ENCODE measurements at regions not wholly inside any gene's neighbourhood (a gene's known extent, or its start where the extent isn't known, plus 50 kb on each side); places are given as distances from the start of the nearest gene placed in this dataset.
A peak's percentile ranks its signal among the peaks of the same experiment; 100 is the strongest.

- Mint-ChIP-seq H3K36me3 (no peaks in the 10 kb centered on the region), H3K27me3 (no peaks in the 10 kb centered on the region), H3K4me1 (peaks cover 64% of the 10 kb centered on the region), H3K27ac (peak overlapping the region; percentile 5), H3K9me3 (no peaks in the 10 kb centered on the region), H3K4me3 (no peak overlapping the region)
Measured at GRCh38 chr2:136062066-136062837, 55.7 kb downstream of the CXCR4 start.

- Mint-ChIP-seq H3K27ac (no peak overlapping the region), H3K9me3 (no peaks in the 10 kb centered on the region), H3K4me3 (no peak overlapping the region), H3K27me3 (no peaks in the 10 kb centered on the region), H3K4me1 (peaks cover 76% of the 10 kb centered on the region), H3K36me3 (no peaks in the 10 kb centered on the region)
Measured at GRCh38 chr2:136060416-136060815, 57.5 kb downstream of the CXCR4 start.

GRCh38 chr2:136059036-136059472, 58.9 kb downstream of the CXCR4 start:
- H3K4me3 Mint-ChIP-seq, result no peak overlapping the region

GRCh38 chr2:136058262-136058661, 59.7 kb downstream of the CXCR4 start:
- Mint-ChIP-seq H3K4me1 (peaks cover 84% of the 10 kb centered on the region), H3K9me3 (no peaks in the 10 kb centered on the region), H3K27ac (no peak overlapping the region), H3K36me3 (peaks cover 1% of the 10 kb centered on the region), H3K4me3 (no peak overlapping the region), H3K27me3 (no peaks in the 10 kb centered on the region)

More at GRCh38 chr2:136059036-136059472, 58.9 kb downstream of the CXCR4 start:
- H3K36me3 Mint-ChIP-seq, result peaks cover 1% of the 10 kb centered on the region
- H3K4me1 Mint-ChIP-seq, result peaks cover 81% of the 10 kb centered on the region
- no peaks in the 10 kb centered on the region for H3K27me3 Mint-ChIP-seq
- H3K9me3 Mint-ChIP-seq, result no peaks in the 10 kb centered on the region
- H3K27ac Mint-ChIP-seq, result peak overlapping the region; percentile 18

GRCh38 chr2:136057802-136058140, 60.2 kb downstream of the CXCR4 start:
- peaks cover 87% of the 10 kb centered on the region for H3K4me1 Mint-ChIP-seq
- H3K9me3 Mint-ChIP-seq, result no peaks in the 10 kb centered on the region
- no peaks in the 10 kb centered on the region for H3K27me3 Mint-ChIP-seq
- peak overlapping the region; percentile 39 for H3K4me3 Mint-ChIP-seq
- H3K36me3 Mint-ChIP-seq, result peaks cover 1% of the 10 kb centered on the region
- H3K27ac Mint-ChIP-seq, result peak overlapping the region; percentile 89

GRCh38 chr2:136057023-136057801, 60.7 kb downstream of the CXCR4 start:
- Mint-ChIP-seq H3K27ac (peak overlapping the region; percentile 89), H3K9me3 (no peaks in the 10 kb centered on the region), H3K36me3 (peaks cover 1% of the 10 kb centered on the region), H3K4me1 (peaks cover 87% of the 10 kb centered on the region), H3K4me3 (peak overlapping the region; percentile 60), H3K27me3 (no peaks in the 10 kb centered on the region)

- Mint-ChIP-seq H3K4me1 (peaks cover 90% of the 10 kb centered on the region), H3K27ac (peak overlapping the region; percentile 89), H3K27me3 (no peaks in the 10 kb centered on the region), H3K36me3 (peaks cover 1% of the 10 kb centered on the region), H3K4me3 (peak overlapping the region; percentile 60), H3K9me3 (no peaks in the 10 kb centered on the region)
Measured at GRCh38 chr2:136055929-136056688, 61.8 kb downstream of the CXCR4 start.

GRCh38 chr2:136054856-136055255, 63.1 kb downstream of the CXCR4 start:
- Mint-ChIP-seq H3K9me3 (no peaks in the 10 kb centered on the region), H3K4me1 (peaks cover 96% of the 10 kb centered on the region), H3K27ac (peak overlapping the region; percentile 82), H3K27me3 (no peaks in the 10 kb centered on the region), H3K4me3 (peak overlapping the region; percentile 58), H3K36me3 (peaks cover 1% of the 10 kb centered on the region)

- Mint-ChIP-seq H3K27me3 (no peaks in the 10 kb centered on the region), H3K36me3 (peaks cover 1% of the 10 kb centered on the region), H3K4me3 (peak overlapping the region; percentile 67), H3K4me1 (peaks cover 93% of the 10 kb centered on the region), H3K9me3 (no peaks in the 10 kb centered on the region), H3K27ac (peak overlapping the region; percentile 94)
Measured at GRCh38 chr2:136052369-136053362, 65.3 kb downstream of the CXCR4 start.

GRCh38 chr2:136051725-136052048, 66.3 kb upstream of the DARS1 start:
- Mint-ChIP-seq H3K9me3 (no peaks in the 10 kb centered on the region), H3K36me3 (peaks cover 1% of the 10 kb centered on the region), H3K27me3 (no peaks in the 10 kb centered on the region), H3K27ac (peak overlapping the region; percentile 94), H3K4me3 (peak overlapping the region; percentile 56), H3K4me1 (peaks cover 90% of the 10 kb centered on the region)

- peak overlapping the region; percentile 94 for H3K27ac Mint-ChIP-seq
- peaks cover 90% of the 10 kb centered on the region for H3K4me1 Mint-ChIP-seq
- H3K27me3 Mint-ChIP-seq, result no peaks in the 10 kb centered on the region
- no peaks in the 10 kb centered on the region for H3K9me3 Mint-ChIP-seq
- H3K4me3 Mint-ChIP-seq, result peak overlapping the region; percentile 56
- H3K36me3 Mint-ChIP-seq, result peaks cover 5% of the 10 kb centered on the region
Measured at GRCh38 chr2:136051001-136051724, 65.7 kb upstream of the DARS1 start.

GRCh38 chr2:136049991-136050920, 64.8 kb upstream of the DARS1 start:
- Mint-ChIP-seq H3K27me3 (no peaks in the 10 kb centered on the region), H3K4me1 (peaks cover 90% of the 10 kb centered on the region), H3K36me3 (peaks cover 5% of the 10 kb centered on the region), H3K4me3 (no peak overlapping the region), H3K27ac (peak overlapping the region; percentile 78), H3K9me3 (no peaks in the 10 kb centered on the region)

GRCh38 chr2:136049011-136049742, 63.8 kb upstream of the DARS1 start:
- Mint-ChIP-seq H3K27me3 (no peaks in the 10 kb centered on the region), H3K4me3 (no peak overlapping the region), H3K9me3 (no peaks in the 10 kb centered on the region), H3K4me1 (peaks cover 90% of the 10 kb centered on the region), H3K36me3 (peaks cover 3% of the 10 kb centered on the region), H3K27ac (peak overlapping the region; percentile 78)

Measured in activated naive CD4-positive, alpha-beta T cell treated with anti-CD3 and anti-CD28 coated beads, Interleukin-2, amount 50 U/mL, for 24 hours (primary cell).